ENCODE measurements at regions not wholly inside any gene's neighbourhood (a gene's known extent, or its start where the extent isn't known, plus 50 kb on each side); places are given as distances from the start of the nearest gene placed in this dataset.
A peak's percentile ranks its signal among the peaks of the same experiment; 100 is the strongest.

GRCh38 chr9:71333321-71333720 lies 211.9 kb upstream of the TRPM3 start:
- Histone ChIP-seq H3K4ac (ENCODE audit: low read depth, low read length) (no peak overlapping the region), H3K4me3 (ENCODE audit: low read length) (no peak overlapping the region), H2BK15ac (replicated peaks; ENCODE audit: low read depth) (no peak overlapping the region), H3K27me3 (ENCODE audit: insufficient read depth, low read length, poor library complexity) (no peaks in the 10 kb centered on the region), H3K79me2 (ENCODE audit: control insufficient read depth, insufficient read depth, low read length) (no peaks in the 10 kb centered on the region), H3K9ac (ENCODE audit: low read length) (no peak overlapping the region), H3K79me1 (ENCODE audit: low read length) (no peaks in the 10 kb centered on the region), H4K8ac (ENCODE audit: low read depth, low read length) (no peak overlapping the region), H3K23ac (ENCODE audit: low read length) (no peak overlapping the region), H2BK120ac (ENCODE audit: low read depth, low read length) (no peak overlapping the region), H3K4me2 (ENCODE audit: low read length) (no peak overlapping the region), H3K36me3 (ENCODE audit: control insufficient read depth, insufficient read depth, low read length) (no peaks in the 10 kb centered on the region), H3K18ac (ENCODE audit: low read length) (no peak overlapping the region), H2BK5ac (ENCODE audit: low read length) (no peak overlapping the region), H3K4me1 (ENCODE audit: control insufficient read depth, low read depth, low read length) (peaks cover 2% of the 10 kb centered on the region), H3K56ac (ENCODE audit: low read length) (no peak overlapping the region), H4K5ac (ENCODE audit: low read length) (no peak overlapping the region), H2AK5ac (ENCODE audit: low read length) (no peak overlapping the region), H3K27ac (ENCODE audit: low read depth, low read length) (no peak overlapping the region)
- WGBS (ENCODE audit: extremely low coverage, insufficient coverage, low lambda C conversion rate), result no CpG with 5 or more reads among the region's 3 CpGs
- peak; percentile 92 for DNase-seq

DNA sequence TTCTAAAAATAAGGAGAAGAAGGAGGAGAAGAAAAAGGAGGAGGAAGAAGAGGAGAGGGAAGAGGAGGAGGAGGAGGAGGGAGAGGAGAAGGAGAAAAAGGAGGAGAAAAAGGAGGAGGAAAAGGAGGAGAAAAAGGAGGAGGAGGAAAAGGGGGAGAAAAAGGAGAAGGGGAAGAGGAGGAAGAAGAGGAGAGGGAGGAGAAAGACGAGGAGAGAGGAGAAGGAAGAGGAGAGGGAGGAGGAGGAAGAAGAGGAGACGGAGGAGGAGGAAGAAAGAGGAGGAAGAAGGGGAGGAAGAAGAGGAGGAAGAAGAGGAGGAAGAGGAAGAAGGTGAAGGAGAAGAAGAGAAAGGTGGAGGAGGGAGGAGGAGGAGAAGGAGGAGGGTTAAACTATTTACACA lies 210.2 kb upstream of the TRPM3 start:
- WGBS (ENCODE audit: extremely low coverage, insufficient coverage, low lambda C conversion rate), result no CpG with 5 or more reads among the region's 2 CpGs
- Histone ChIP-seq H2BK120ac (ENCODE audit: low read depth, low read length) (no peak overlapping the region), H4K5ac (ENCODE audit: low read length) (no peak overlapping the region), H3K4me1 (ENCODE audit: control insufficient read depth, low read depth, low read length) (peaks cover 2% of the 10 kb centered on the region), H3K79me1 (ENCODE audit: low read length) (no peaks in the 10 kb centered on the region), H3K23ac (ENCODE audit: low read length) (no peak overlapping the region), H3K27me3 (ENCODE audit: insufficient read depth, low read length, poor library complexity) (no peaks in the 10 kb centered on the region), H3K4ac (ENCODE audit: low read depth, low read length) (no peak overlapping the region), H3K56ac (ENCODE audit: low read length) (no peak overlapping the region), H3K36me3 (ENCODE audit: control insufficient read depth, insufficient read depth, low read length) (no peaks in the 10 kb centered on the region), H3K4me2 (ENCODE audit: low read length) (no peak overlapping the region), H3K79me2 (ENCODE audit: control insufficient read depth, insufficient read depth, low read length) (no peaks in the 10 kb centered on the region), H3K27ac (ENCODE audit: low read depth, low read length) (no peak overlapping the region), H3K18ac (ENCODE audit: low read length) (no peak overlapping the region), H2BK5ac (ENCODE audit: low read length) (no peak overlapping the region), H2BK15ac (replicated peaks; ENCODE audit: low read depth) (no peak overlapping the region), H3K4me3 (ENCODE audit: low read length) (no peak overlapping the region), H3K9ac (ENCODE audit: low read length) (no peak overlapping the region), H2AK5ac (ENCODE audit: low read length) (no peak overlapping the region), H4K8ac (ENCODE audit: low read depth, low read length) (no peak overlapping the region)
- no peak for DNase-seq

GRCh38 chr9:71329873-71330272 lies 208.5 kb upstream of the TRPM3 start:
- no peak overlapping the region for H3K9ac ChIP-seq (ENCODE audit: low read length)
- H2BK120ac ChIP-seq (ENCODE audit: low read depth, low read length), result no peak overlapping the region
- no peak overlapping the region for H2BK5ac ChIP-seq (ENCODE audit: low read length)
- no peaks in the 10 kb centered on the region for H3K79me2 ChIP-seq (ENCODE audit: control insufficient read depth, insufficient read depth, low read length)
- H3K18ac ChIP-seq (ENCODE audit: low read length), result no peak overlapping the region
- no peaks in the 10 kb centered on the region for H3K36me3 ChIP-seq (ENCODE audit: control insufficient read depth, insufficient read depth, low read length)
- H3K23ac ChIP-seq (ENCODE audit: low read length), result no peak overlapping the region
- no peak overlapping the region for H3K56ac ChIP-seq (ENCODE audit: low read length)
- H4K5ac ChIP-seq (ENCODE audit: low read length), result no peak overlapping the region
- no peak overlapping the region for H3K4ac ChIP-seq (ENCODE audit: low read depth, low read length)
- H2BK15ac ChIP-seq (replicated peaks; ENCODE audit: low read depth), result no peak overlapping the region
- no peak overlapping the region for H3K4me3 ChIP-seq (ENCODE audit: low read length)
- no peaks in the 10 kb centered on the region for H3K79me1 ChIP-seq (ENCODE audit: low read length)
- H3K27ac ChIP-seq (ENCODE audit: low read depth, low read length), result no peak overlapping the region
- H3K4me2 ChIP-seq (ENCODE audit: low read length), result no peak overlapping the region
- peaks cover 2% of the 10 kb centered on the region for H3K4me1 ChIP-seq (ENCODE audit: control insufficient read depth, low read depth, low read length)
- no peak overlapping the region for H4K8ac ChIP-seq (ENCODE audit: low read depth, low read length)
- DNase-seq, result no peak
- no CpG with 5 or more reads among the region's 3 CpGs for WGBS (ENCODE audit: extremely low coverage, insufficient coverage, low lambda C conversion rate)
- no peak overlapping the region for H2AK5ac ChIP-seq (ENCODE audit: low read length)
- no peaks in the 10 kb centered on the region for H3K27me3 ChIP-seq (ENCODE audit: insufficient read depth, low read length, poor library complexity)

GRCh38 chr9:71326360-71326759 lies 204.9 kb upstream of the TRPM3 start:
- no peaks in the 10 kb centered on the region for H3K79me2 ChIP-seq (ENCODE audit: control insufficient read depth, insufficient read depth, low read length)
- no peak overlapping the region for H3K18ac ChIP-seq (ENCODE audit: low read length)
- no peaks in the 10 kb centered on the region for H3K27me3 ChIP-seq (ENCODE audit: insufficient read depth, low read length, poor library complexity)
- H3K4ac ChIP-seq (ENCODE audit: low read depth, low read length), result no peak overlapping the region
- H3K9ac ChIP-seq (ENCODE audit: low read length), result no peak overlapping the region
- no peak overlapping the region for H3K4me2 ChIP-seq (ENCODE audit: low read length)
- H3K36me3 ChIP-seq (ENCODE audit: control insufficient read depth, insufficient read depth, low read length), result no peaks in the 10 kb centered on the region
- DNase-seq, result no peak
- H2BK15ac ChIP-seq (replicated peaks; ENCODE audit: low read depth), result no peak overlapping the region
- no peak overlapping the region for H4K5ac ChIP-seq (ENCODE audit: low read length)
- no peaks in the 10 kb centered on the region for H3K79me1 ChIP-seq (ENCODE audit: low read length)
- no peak overlapping the region for H3K56ac ChIP-seq (ENCODE audit: low read length)
- no peak overlapping the region for H3K27ac ChIP-seq (ENCODE audit: low read depth, low read length)
- no peak overlapping the region for H3K23ac ChIP-seq (ENCODE audit: low read length)
- H4K8ac ChIP-seq (ENCODE audit: low read depth, low read length), result no peak overlapping the region
- no peak overlapping the region for H3K4me3 ChIP-seq (ENCODE audit: low read length)
- H3K4me1 ChIP-seq (ENCODE audit: control insufficient read depth, low read depth, low read length), result no peaks in the 10 kb centered on the region
- no peak overlapping the region for H2BK5ac ChIP-seq (ENCODE audit: low read length)
- no peak overlapping the region for H2BK120ac ChIP-seq (ENCODE audit: low read depth, low read length)
- H2AK5ac ChIP-seq (ENCODE audit: low read length), result no peak overlapping the region
- WGBS (ENCODE audit: extremely low coverage, insufficient coverage, low lambda C conversion rate), result no CpG with 5 or more reads among the region's 1 CpG

GRCh38 chr9:71323357-71323756 lies 201.9 kb upstream of the TRPM3 start:
- H2AK5ac ChIP-seq (ENCODE audit: low read length), result no peak overlapping the region
- DNase-seq, result no peak
- H3K27ac ChIP-seq (ENCODE audit: low read depth, low read length), result no peak overlapping the region
- H3K4me1 ChIP-seq (ENCODE audit: control insufficient read depth, low read depth, low read length), result no peaks in the 10 kb centered on the region
- no peaks in the 10 kb centered on the region for H3K79me1 ChIP-seq (ENCODE audit: low read length)
- no peak overlapping the region for H3K23ac ChIP-seq (ENCODE audit: low read length)
- no peak overlapping the region for H3K4me2 ChIP-seq (ENCODE audit: low read length)
- H3K56ac ChIP-seq (ENCODE audit: low read length), result no peak overlapping the region
- no peak overlapping the region for H4K5ac ChIP-seq (ENCODE audit: low read length)
- no peak overlapping the region for H3K18ac ChIP-seq (ENCODE audit: low read length)
- no peak overlapping the region for H2BK120ac ChIP-seq (ENCODE audit: low read depth, low read length)
- no peak overlapping the region for H2BK15ac ChIP-seq (replicated peaks; ENCODE audit: low read depth)
- WGBS (ENCODE audit: extremely low coverage, insufficient coverage, low lambda C conversion rate), result no CpG with 5 or more reads among the region's 3 CpGs
- no peak overlapping the region for H3K9ac ChIP-seq (ENCODE audit: low read length)
- H4K8ac ChIP-seq (ENCODE audit: low read depth, low read length), result no peak overlapping the region
- no peaks in the 10 kb centered on the region for H3K79me2 ChIP-seq (ENCODE audit: control insufficient read depth, insufficient read depth, low read length)
- no peak overlapping the region for H2BK5ac ChIP-seq (ENCODE audit: low read length)
- H3K4ac ChIP-seq (ENCODE audit: low read depth, low read length), result no peak overlapping the region
- no peak overlapping the region for H3K4me3 ChIP-seq (ENCODE audit: low read length)
- no peaks in the 10 kb centered on the region for H3K36me3 ChIP-seq (ENCODE audit: control insufficient read depth, insufficient read depth, low read length)
- H3K27me3 ChIP-seq (ENCODE audit: insufficient read depth, low read length, poor library complexity), result no peaks in the 10 kb centered on the region

DNA sequence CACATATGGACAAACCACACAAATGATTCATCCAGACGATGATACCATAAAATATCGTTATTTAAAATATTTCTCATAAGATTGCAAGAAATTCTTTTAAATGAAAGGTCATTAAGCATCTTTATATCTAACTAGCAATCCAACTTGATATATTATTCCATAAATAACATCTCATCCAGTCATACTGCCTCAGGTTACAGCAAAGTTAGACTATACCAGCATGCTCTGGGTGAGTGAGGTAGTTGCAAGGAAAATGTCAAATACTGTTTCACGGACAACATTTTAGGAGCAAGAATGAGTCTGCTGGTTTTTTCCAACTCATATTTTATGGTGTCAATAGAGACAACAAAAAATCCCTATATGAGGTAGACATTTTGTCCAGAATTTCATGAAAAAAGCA lies 200.9 kb upstream of the TRPM3 start:
- H3K27me3 ChIP-seq (ENCODE audit: insufficient read depth, low read length, poor library complexity), result no peaks in the 10 kb centered on the region
- H3K4ac ChIP-seq (ENCODE audit: low read depth, low read length), result no peak overlapping the region
- no peak overlapping the region for H2BK15ac ChIP-seq (replicated peaks; ENCODE audit: low read depth)
- no peak overlapping the region for H4K5ac ChIP-seq (ENCODE audit: low read length)
- H2BK120ac ChIP-seq (ENCODE audit: low read depth, low read length), result no peak overlapping the region
- WGBS (ENCODE audit: extremely low coverage, insufficient coverage, low lambda C conversion rate), result 100% methylated on average over 1 of the region's 3 CpGs
- no peaks in the 10 kb centered on the region for H3K79me2 ChIP-seq (ENCODE audit: control insufficient read depth, insufficient read depth, low read length)
- H3K4me2 ChIP-seq (ENCODE audit: low read length), result no peak overlapping the region
- no peak overlapping the region for H2AK5ac ChIP-seq (ENCODE audit: low read length)
- no peak overlapping the region for H4K8ac ChIP-seq (ENCODE audit: low read depth, low read length)
- H2BK5ac ChIP-seq (ENCODE audit: low read length), result no peak overlapping the region
- H3K9ac ChIP-seq (ENCODE audit: low read length), result no peak overlapping the region
- no peak overlapping the region for H3K23ac ChIP-seq (ENCODE audit: low read length)
- no peak overlapping the region for H3K56ac ChIP-seq (ENCODE audit: low read length)
- H3K4me1 ChIP-seq (ENCODE audit: control insufficient read depth, low read depth, low read length), result no peaks in the 10 kb centered on the region
- H3K18ac ChIP-seq (ENCODE audit: low read length), result no peak overlapping the region
- no peaks in the 10 kb centered on the region for H3K36me3 ChIP-seq (ENCODE audit: control insufficient read depth, insufficient read depth, low read length)
- no peak for DNase-seq
- no peak overlapping the region for H3K4me3 ChIP-seq (ENCODE audit: low read length)
- H3K79me1 ChIP-seq (ENCODE audit: low read length), result no peaks in the 10 kb centered on the region
- H3K27ac ChIP-seq (ENCODE audit: low read depth, low read length), result no peak overlapping the region
